PC-3 (cell line): ENCODE measurements at regions not wholly inside any gene's neighbourhood (a gene's known extent, or its start where the extent isn't known, plus 50 kb on each side); places are given as distances from the start of the nearest gene placed in this dataset.
A peak's percentile ranks its signal among the peaks of the same experiment; 100 is the strongest.

Experiments used
- ATAC-seq: fragments of 200-7000 bp; cut with Tn5 transposase; 2 replicates; pipeline ENCODE4 v1.9.1; 2020; ENCODE audit warnings: mild to moderate bottlenecking, moderate library complexity
- BruUV-seq: library from RNA; stranded (reverse); fragments of 400-500 nt; replicated peaks from 2 replicates; lab custom pipeline; 2021; lab: Mats Ljungman, UMichigan
- CTCF ChIA-PET: fragments of 300-600 bp; sonication (Branson Sonifier 250); formaldehyde crosslinking; loops from one replicate; lab custom pipeline; 2022; ENCODE audit warnings: antibody characterized with exemption; lab: Charles Lee
- POLR2A ChIA-PET: fragments of 300-600 bp; sonication (Branson Sonifier 250); formaldehyde crosslinking; loops from one replicate; lab custom pipeline; 2022; ENCODE audit warnings: antibody characterized with exemption; ENCODE audit not compliant: unreplicated experiment; lab: Charles Lee
- DNase-seq: peaks from one replicate; pipeline ENCODE4 v3.0.0-alpha.2; 2015
- H2AFZ ChIP-seq: fragments of 300-600 bp; sonication (generic); 2 replicates; pipeline ENCODE4 v1.6.0; 2016; ENCODE audit warnings: antibody characterized with exemption, low read length
- H3F3A ChIP-seq: fragments of 300-600 bp; sonication (generic); one replicate; pipeline ENCODE4 v1.6.0; 2017; ENCODE audit warnings: antibody characterized with exemption, low read length, control low read depth, mild to moderate bottlenecking; ENCODE audit not compliant: unreplicated experiment
- H3K27ac ChIP-seq: fragments of 300-600 bp; sonication (generic); 2 replicates; pipeline ENCODE4 v1.5.1; 2016; ENCODE audit warnings: mild to moderate bottlenecking, low read length
- H3K27me3 ChIP-seq: fragments of 300-600 bp; sonication (generic); 2 replicates; pipeline ENCODE4 v1.6.1; 2016; ENCODE audit warnings: low read length, mixed read lengths
- H3K36me3 ChIP-seq: fragments of 300-600 bp; sonication (generic); 2 replicates; pipeline ENCODE4 v1.6.1; 2016; ENCODE audit warnings: low read depth, mixed run types, low read length, mixed read lengths
- H3K4me1 ChIP-seq: fragments of 300-600 bp; sonication (generic); 2 replicates; pipeline ENCODE4 v1.5.1; 2016; ENCODE audit warnings: low read length; ENCODE audit not compliant: insufficient read depth
- H3K4me2 ChIP-seq: fragments of 300-600 bp; sonication (generic); 2 replicates; pipeline ENCODE4 v1.6.0; 2016; ENCODE audit warnings: low read length
- H3K4me3 ChIP-seq: fragments of 300-600 bp; sonication (generic); 2 replicates; pipeline ENCODE4 v1.5.1; 2016; ENCODE audit warnings: mild to moderate bottlenecking, low read length, mixed read lengths
- H3K79me2 ChIP-seq: fragments of 300-600 bp; sonication (generic); 2 replicates; pipeline ENCODE4 v1.6.1; 2017; ENCODE audit warnings: low read length, mixed read lengths
- H3K9ac ChIP-seq: fragments of 300-600 bp; sonication (generic); 2 replicates; pipeline ENCODE4 v1.6.0; 2016; ENCODE audit warnings: mild to moderate bottlenecking, low read length
- H3K9me2 ChIP-seq: fragments of 300-600 bp; sonication (generic); replicated peaks from 2 replicates; pipeline ENCODE4 v1.6.1; 2016; ENCODE audit warnings: mixed run types, low read length, mixed read lengths
- H3K9me3 ChIP-seq: fragments of 300-600 bp; sonication (generic); 2 replicates; pipeline ENCODE4 v1.6.1; 2016; ENCODE audit warnings: low read length, mixed read lengths
- H4K20me1 ChIP-seq: fragments of 300-600 bp; sonication (generic); 2 replicates; pipeline ENCODE4 v1.6.1; 2016; ENCODE audit warnings: low read length, mixed read lengths
- EZH2 ChIP-seq: fragments of 300-600 bp; sonication (generic); IDR thresholded peaks from one replicate; pipeline ENCODE4 v1.6.1; 2017; ENCODE audit warnings: antibody characterized with exemption, mild to moderate bottlenecking, low read length; ENCODE audit not compliant: unreplicated experiment
- EZH2phosphoT487 ChIP-seq: fragments of 300-600 bp; sonication (generic); IDR thresholded peaks from 2 replicates; pipeline ENCODE4 v1.6.1; 2018; ENCODE audit warnings: mild to moderate bottlenecking, antibody characterized with exemption, low read length, borderline replicate concordance
- intact Hi-C: fragments of 100-400 bp; cut with micrococcal nuclease; formaldehyde crosslinking; loops from 2 replicates; pipeline ENCODE4 v1.9.0; 2023
- TF ChIP-seq, protein P1 (sequence below): fragments of 300-600 bp; sonication (generic); conservative IDR thresholded peaks from 2 replicates; pipeline ENCODE4 v1.5.1; 2017; ENCODE audit warnings: antibody characterized with exemption, low read depth, mild to moderate bottlenecking, low read length

DNA sequence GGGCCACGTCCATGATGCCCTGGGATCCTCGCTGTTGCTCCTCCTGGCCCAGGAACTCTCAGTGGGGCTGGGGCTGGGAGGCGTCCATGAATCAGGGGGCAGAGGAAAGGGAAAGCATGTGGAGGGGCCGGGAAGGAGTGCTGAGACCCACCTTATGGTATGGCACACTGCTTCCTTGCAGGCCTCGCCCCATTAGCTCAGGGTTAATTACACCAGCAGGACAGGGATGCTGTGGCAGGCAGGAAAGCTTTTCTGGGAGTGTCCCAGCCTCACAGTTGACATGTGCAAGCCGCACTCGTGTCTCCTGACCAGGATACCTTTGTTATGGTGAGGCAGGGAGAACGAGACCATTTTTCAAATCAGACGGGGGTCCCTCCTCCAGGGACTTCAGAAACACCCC is 109.7 kb upstream of the PCBD1 start:
- ChIA-PET POLR2A (no interaction called here), CTCF (no interaction called here)
- TF ChIP-seq, protein P1, sequence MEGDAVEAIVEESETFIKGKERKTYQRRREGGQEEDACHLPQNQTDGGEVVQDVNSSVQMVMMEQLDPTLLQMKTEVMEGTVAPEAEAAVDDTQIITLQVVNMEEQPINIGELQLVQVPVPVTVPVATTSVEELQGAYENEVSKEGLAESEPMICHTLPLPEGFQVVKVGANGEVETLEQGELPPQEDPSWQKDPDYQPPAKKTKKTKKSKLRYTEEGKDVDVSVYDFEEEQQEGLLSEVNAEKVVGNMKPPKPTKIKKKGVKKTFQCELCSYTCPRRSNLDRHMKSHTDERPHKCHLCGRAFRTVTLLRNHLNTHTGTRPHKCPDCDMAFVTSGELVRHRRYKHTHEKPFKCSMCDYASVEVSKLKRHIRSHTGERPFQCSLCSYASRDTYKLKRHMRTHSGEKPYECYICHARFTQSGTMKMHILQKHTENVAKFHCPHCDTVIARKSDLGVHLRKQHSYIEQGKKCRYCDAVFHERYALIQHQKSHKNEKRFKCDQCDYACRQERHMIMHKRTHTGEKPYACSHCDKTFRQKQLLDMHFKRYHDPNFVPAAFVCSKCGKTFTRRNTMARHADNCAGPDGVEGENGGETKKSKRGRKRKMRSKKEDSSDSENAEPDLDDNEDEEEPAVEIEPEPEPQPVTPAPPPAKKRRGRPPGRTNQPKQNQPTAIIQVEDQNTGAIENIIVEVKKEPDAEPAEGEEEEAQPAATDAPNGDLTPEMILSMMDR: no peak
- no peak for TF ChIP-seq EZH2
- Histone ChIP-seq H3K27me3 (peaks cover 42% of the 10 kb centered on the region), H3K79me2 (no peaks in the 10 kb centered on the region), H3K4me2 (no peak overlapping the region), H3K4me3 (no peak overlapping the region), H3F3A (no peaks in the 10 kb centered on the region), H3K9me3 (no peaks in the 10 kb centered on the region), H3K4me1 (peaks cover 12% of the 10 kb centered on the region), H3K27ac (no peak overlapping the region), H3K9ac (no peak overlapping the region), H3K9me2 (no peaks in the 10 kb centered on the region), H2AFZ (no peak overlapping the region), H3K36me3 (no peaks in the 10 kb centered on the region), H4K20me1 (no peaks in the 10 kb centered on the region)
- BruUV-seq: no TSS peak
- DNase-seq (no peak), ATAC-seq (no peak)
- intact Hi-C loops: no loop called here

DNA sequence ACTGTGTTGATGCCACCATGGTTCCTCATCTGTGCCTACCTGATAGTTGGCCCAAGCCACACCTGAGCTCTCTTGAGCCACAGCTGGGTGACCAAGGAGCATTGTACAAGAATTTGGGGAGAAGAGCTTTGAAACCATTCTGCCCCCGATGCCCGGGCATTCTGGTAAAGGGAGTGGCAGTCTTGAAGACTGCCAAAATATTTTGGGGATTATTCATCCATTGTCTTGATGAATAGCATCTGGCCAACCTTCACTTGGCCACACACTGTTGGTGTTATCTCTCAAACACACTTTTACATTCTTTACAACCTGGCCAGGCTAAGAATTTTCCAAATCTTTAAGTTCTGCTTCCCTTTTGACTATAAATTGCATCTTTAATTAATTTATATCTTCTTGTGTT is 113.1 kb upstream of the PCBD1 start:
- CTCF ChIA-PET: no interaction called here
- peak; percentile 88 for DNase-seq
- Histone ChIP-seq H3K79me2 (no peaks in the 10 kb centered on the region), H2AFZ (no peak overlapping the region), H3K27me3 (peaks cover 8% of the 10 kb centered on the region), H3F3A (no peaks in the 10 kb centered on the region), H3K36me3 (no peaks in the 10 kb centered on the region), H3K9me3 (no peaks in the 10 kb centered on the region), H3K27ac (no peak overlapping the region), H3K9ac (no peak overlapping the region), H3K4me1 (peaks cover 12% of the 10 kb centered on the region), H3K4me2 (no peak overlapping the region), H4K20me1 (no peaks in the 10 kb centered on the region), H3K9me2 (no peaks in the 10 kb centered on the region), H3K4me3 (no peak overlapping the region)
- intact Hi-C loops: no loop called here
- no TSS peak for BruUV-seq
- no peak for TF ChIP-seq EZH2phosphoT487
- TF ChIP-seq, protein P1: no peak
- TF ChIP-seq EZH2: no peak
- POLR2A ChIA-PET: no interaction called here
- peak; percentile 78 for ATAC-seq

GRCh38 chr10:71004176-71005075 is 116.1 kb upstream of the PCBD1 start:
- Histone ChIP-seq H3K4me3 (no peak overlapping the region), H3K9ac (no peak overlapping the region), H3K27ac (no peak overlapping the region), H3K9me3 (no peaks in the 10 kb centered on the region), H4K20me1 (no peaks in the 10 kb centered on the region), H3K36me3 (no peaks in the 10 kb centered on the region), H3F3A (no peaks in the 10 kb centered on the region), H3K79me2 (no peaks in the 10 kb centered on the region), H2AFZ (no peak overlapping the region), H3K4me2 (no peak overlapping the region), H3K27me3 (peaks cover 23% of the 10 kb centered on the region), H3K4me1 (peaks cover 12% of the 10 kb centered on the region), H3K9me2 (no peaks in the 10 kb centered on the region)
- CTCF ChIA-PET: no interaction called here
- POLR2A ChIA-PET: interaction anchor here (0.6 kb wide), 1 partner anchor 28 kb away, joined by 3 read pairs; no protein-coding TSS in a partner anchor
- DNase-seq: no peak
- intact Hi-C loops: no loop called here
- no peak for ATAC-seq
- BruUV-seq: no TSS peak
- no peak for TF ChIP-seq EZH2phosphoT487
- no peak for TF ChIP-seq EZH2
- TF ChIP-seq, protein P1: no peak
